HL-60 (cell line): ENCODE measurements at regions not wholly inside any gene's neighbourhood (a gene's known extent, or its start where the extent isn't known, plus 50 kb on each side); places are given as distances from the start of the nearest gene placed in this dataset.

Experiments used
- DNase-seq, 2 experiments: peaks; one replicate each; pipeline ENCODE4 v3.0.0-alpha.2; 2010 to 2020; ENCODE audit warnings: low read depth in 1 of 2, low spot score in 1 of 2
- H3K27ac ChIP-seq: fragments of 250-450 bp; sonication (Bioruptor Pico); replicated peaks from 2 replicates; pipeline ENCODE4 v1.5.1; 2020; ENCODE audit warnings: mild to moderate bottlenecking, moderate library complexity
- H3K27me3 ChIP-seq: fragments of 250-450 bp; sonication (Bioruptor Pico); 2 replicates; pipeline ENCODE4 v1.5.1; 2021; ENCODE audit warnings: mild to moderate bottlenecking, moderate library complexity; ENCODE audit not compliant: insufficient read depth, poor library complexity, severe bottlenecking
- H3K4me3 ChIP-seq: replicated peaks from 2 replicates; pipeline ENCODE4 v1.5.1; 2011; ENCODE audit warnings: mild to moderate bottlenecking, control low read depth, low read length; ENCODE audit not compliant: insufficient read depth
- GABPA ChIP-seq: IDR thresholded peaks from 2 replicates; pipeline ENCODE4 v1.6.1; 2012; ENCODE audit warnings: low read depth
- POLR2AphosphoS5 ChIP-seq: IDR thresholded peaks from 2 replicates; pipeline ENCODE4 v1.6.1; 2012; ENCODE audit warnings: low read depth
- SPI1 ChIP-seq: IDR thresholded peaks from 2 replicates; pipeline ENCODE4 v1.6.1; 2012; ENCODE audit warnings: low read depth, mild to moderate bottlenecking, borderline replicate concordance
- TF ChIP-seq, protein P1 (sequence below): IDR thresholded peaks from 2 replicates; pipeline ENCODE4 v1.6.1; 2012; ENCODE audit warnings: low read depth; ENCODE audit not compliant: insufficient replicate concordance
- TF ChIP-seq, protein P2 (sequence below): IDR thresholded peaks from one replicate; pipeline ENCODE4 v1.5.1; 2011; ENCODE audit warnings: low read length, control low read depth, inconsistent platforms; ENCODE audit not compliant: insufficient read depth

DNA sequence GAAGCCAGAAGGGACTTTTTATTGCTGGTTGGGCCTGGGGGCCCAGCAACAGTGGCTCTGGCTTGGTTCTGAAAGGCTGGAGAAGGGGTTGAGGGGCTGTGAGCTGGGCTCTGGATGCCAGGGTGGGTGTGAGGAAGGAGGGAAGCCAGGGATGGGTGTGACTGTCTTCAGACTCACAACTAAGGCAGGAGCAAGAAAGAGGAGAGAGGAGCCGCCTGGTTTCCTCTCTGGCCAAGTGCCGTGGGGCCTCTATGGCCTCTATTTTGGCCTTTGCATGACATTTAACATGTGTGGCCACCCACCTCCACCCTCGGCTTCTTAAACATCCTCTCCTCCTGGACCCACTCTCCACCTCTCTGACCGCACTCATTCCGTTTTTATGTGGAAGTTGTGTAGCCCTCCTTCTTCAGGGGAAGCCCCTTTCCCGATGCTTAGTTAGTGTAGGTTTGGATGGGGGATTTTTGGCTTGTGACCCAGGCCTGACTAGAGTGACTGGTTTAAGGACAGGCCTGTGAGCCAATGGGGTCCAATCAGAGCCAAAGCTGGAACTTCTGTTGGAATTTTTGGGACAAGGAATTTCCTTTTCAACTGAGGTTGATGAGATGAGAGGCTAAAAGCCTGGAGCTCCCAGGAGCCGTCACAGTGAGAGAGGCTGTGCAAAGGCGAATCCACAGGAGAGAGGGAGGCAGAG is 517.8 kb downstream of the CCDC171 start:
- H3K27ac ChIP-seq: no peak overlapping the region
- no peak for DNase-seq
- no peak overlapping the region for H3K4me3 ChIP-seq
- H3K27me3 ChIP-seq: no peaks in the 10 kb centered on the region
- no peak for TF ChIP-seq GABPA
- no peak for TF ChIP-seq SPI1
- TF ChIP-seq POLR2AphosphoS5: no peak
- TF ChIP-seq, protein P1, sequence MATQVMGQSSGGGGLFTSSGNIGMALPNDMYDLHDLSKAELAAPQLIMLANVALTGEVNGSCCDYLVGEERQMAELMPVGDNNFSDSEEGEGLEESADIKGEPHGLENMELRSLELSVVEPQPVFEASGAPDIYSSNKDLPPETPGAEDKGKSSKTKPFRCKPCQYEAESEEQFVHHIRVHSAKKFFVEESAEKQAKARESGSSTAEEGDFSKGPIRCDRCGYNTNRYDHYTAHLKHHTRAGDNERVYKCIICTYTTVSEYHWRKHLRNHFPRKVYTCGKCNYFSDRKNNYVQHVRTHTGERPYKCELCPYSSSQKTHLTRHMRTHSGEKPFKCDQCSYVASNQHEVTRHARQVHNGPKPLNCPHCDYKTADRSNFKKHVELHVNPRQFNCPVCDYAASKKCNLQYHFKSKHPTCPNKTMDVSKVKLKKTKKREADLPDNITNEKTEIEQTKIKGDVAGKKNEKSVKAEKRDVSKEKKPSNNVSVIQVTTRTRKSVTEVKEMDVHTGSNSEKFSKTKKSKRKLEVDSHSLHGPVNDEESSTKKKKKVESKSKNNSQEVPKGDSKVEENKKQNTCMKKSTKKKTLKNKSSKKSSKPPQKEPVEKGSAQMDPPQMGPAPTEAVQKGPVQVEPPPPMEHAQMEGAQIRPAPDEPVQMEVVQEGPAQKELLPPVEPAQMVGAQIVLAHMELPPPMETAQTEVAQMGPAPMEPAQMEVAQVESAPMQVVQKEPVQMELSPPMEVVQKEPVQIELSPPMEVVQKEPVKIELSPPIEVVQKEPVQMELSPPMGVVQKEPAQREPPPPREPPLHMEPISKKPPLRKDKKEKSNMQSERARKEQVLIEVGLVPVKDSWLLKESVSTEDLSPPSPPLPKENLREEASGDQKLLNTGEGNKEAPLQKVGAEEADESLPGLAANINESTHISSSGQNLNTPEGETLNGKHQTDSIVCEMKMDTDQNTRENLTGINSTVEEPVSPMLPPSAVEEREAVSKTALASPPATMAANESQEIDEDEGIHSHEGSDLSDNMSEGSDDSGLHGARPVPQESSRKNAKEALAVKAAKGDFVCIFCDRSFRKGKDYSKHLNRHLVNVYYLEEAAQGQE: no peak
- TF ChIP-seq, protein P2, sequence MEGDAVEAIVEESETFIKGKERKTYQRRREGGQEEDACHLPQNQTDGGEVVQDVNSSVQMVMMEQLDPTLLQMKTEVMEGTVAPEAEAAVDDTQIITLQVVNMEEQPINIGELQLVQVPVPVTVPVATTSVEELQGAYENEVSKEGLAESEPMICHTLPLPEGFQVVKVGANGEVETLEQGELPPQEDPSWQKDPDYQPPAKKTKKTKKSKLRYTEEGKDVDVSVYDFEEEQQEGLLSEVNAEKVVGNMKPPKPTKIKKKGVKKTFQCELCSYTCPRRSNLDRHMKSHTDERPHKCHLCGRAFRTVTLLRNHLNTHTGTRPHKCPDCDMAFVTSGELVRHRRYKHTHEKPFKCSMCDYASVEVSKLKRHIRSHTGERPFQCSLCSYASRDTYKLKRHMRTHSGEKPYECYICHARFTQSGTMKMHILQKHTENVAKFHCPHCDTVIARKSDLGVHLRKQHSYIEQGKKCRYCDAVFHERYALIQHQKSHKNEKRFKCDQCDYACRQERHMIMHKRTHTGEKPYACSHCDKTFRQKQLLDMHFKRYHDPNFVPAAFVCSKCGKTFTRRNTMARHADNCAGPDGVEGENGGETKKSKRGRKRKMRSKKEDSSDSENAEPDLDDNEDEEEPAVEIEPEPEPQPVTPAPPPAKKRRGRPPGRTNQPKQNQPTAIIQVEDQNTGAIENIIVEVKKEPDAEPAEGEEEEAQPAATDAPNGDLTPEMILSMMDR: no peak

- TF ChIP-seq, protein P2: no peak
- TF ChIP-seq, protein P1: no peak
- TF ChIP-seq SPI1 (no peak), POLR2AphosphoS5 (no peak), GABPA (no peak)
- no peak for DNase-seq
- no peaks in the 10 kb centered on the region for H3K27me3 ChIP-seq
- H3K4me3 ChIP-seq: no peak overlapping the region
- H3K27ac ChIP-seq: no peak overlapping the region
These were observed 518.6 kb downstream of the CCDC171 start for GRCh38 chr9:16071400-16071799.

DNA sequence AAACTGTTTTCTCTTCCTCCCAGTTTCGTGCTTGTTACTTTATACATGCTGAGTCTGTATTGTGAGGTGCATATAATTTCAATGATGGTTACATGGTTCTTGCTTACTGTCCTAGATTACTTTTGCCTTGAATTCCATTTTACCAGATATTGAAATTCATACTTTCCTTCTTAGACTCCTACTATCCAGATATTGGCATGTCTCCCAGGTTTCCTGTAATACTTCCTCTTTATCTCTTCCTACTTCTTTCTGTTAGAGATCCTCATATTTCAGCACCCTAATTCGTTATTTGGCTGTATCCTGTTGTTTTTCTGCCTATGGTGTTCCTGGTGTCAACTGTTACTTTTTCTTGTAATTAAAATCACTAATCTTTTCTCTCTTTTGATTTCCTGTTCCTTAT is 522.1 kb downstream of the CCDC171 start:
- Histone ChIP-seq H3K27me3 (no peaks in the 10 kb centered on the region), H3K27ac (no peak overlapping the region), H3K4me3 (no peak overlapping the region)
- DNase-seq: no peak
- TF ChIP-seq GABPA: no peak
- TF ChIP-seq, protein P2: no peak
- TF ChIP-seq, protein P1: no peak
- no peak for TF ChIP-seq SPI1
